Fibroblast of skin of back (primary cell): ENCODE measurements at regions not wholly inside any gene's neighbourhood (a gene's known extent, or its start where the extent isn't known, plus 50 kb on each side); places are given as distances from the start of the nearest gene placed in this dataset.
A peak's percentile ranks its signal among the peaks of the same experiment; 100 is the strongest.

Experiments used
- DNase-seq: peaks from one replicate; pipeline ENCODE4 v3.0.0-alpha.2; 2013

GRCh38 chr3:150127011-150127490, 156.4 kb upstream of the PFN2 start:
- no peak for DNase-seq

DNA sequence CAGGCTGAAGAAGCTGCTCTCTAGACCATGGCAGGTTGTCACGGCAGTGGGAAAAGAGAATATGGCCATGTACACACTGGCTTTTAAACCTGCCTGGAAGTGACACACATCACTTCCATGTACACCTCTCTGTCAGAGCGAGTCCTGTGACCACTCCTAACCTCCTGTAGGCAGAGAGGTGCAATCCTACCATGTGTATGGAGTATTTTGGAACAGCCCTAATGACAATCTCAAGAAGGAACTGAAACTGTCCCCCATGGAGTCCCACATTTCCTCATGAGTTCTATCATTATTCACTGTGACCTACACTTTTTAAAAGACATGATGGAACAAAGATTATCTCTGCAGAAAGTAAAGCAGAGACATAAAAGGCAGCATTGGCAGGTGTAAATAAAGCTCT, 153.4 kb upstream of the PFN2 start:
- DNase-seq, result no peak

- peak; percentile 38 for DNase-seq
Observed at GRCh38 chr3:150123249-150123648, 152.6 kb upstream of the PFN2 start.

DNA sequence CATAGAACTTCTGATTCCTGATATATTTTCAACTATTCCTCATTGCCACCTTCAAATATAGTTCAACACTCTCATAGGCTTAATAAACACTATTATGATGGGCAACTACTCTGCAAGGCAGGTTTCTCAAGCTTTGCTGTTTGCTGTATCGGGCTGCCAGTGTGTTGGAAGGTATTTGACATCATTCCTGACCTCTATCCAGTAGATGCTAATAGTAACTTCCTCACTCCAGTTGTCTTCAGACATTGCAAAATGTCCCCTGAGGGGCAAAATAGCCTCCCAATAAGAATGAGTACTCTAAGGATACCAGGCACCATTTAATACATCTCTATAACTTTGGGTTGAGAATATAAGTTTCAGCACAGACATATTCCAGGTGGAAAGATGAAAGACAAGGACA, 147.5 kb upstream of the PFN2 start:
- no peak for DNase-seq

DNA sequence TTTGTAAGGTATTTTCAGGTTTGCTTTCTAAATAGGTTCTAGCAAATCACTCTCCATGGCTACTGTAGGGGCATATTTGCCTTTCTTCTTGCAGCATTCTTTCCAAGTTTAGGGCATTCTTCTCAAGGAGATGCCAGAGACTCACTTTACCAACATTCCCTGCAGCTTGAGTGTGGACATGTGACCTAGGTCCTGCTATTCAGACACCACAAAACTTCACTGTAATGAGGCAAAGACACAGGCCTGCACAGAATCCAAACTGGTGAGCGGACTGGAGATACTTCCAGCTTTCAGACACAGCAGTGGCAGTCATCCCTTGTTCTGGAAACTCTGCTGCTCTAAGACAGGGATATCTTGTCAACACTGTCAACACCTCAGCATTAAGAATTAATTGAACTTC, 146.4 kb upstream of the PFN2 start:
- peak; percentile 30 for DNase-seq

DNA sequence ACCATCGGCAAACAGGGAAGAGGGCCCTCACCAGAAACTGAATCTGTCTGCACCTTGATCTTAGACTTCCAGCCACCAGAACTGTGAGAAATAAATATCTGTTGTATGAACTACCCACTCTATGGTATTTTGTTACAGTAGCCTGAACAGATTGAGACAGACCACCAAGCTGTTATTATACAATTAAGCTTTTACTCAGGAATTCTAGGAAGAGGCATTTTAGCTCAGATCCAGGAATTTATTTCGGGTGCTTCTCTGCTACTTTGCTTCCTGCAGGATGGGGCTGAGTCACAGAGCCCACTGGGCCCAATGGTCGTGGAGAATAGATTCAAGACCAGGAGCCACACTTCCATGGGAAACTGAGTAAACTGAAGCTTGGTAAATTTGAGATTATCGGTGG, 145.5 kb upstream of the PFN2 start:
- DNase-seq, result peak; percentile 16

DNA sequence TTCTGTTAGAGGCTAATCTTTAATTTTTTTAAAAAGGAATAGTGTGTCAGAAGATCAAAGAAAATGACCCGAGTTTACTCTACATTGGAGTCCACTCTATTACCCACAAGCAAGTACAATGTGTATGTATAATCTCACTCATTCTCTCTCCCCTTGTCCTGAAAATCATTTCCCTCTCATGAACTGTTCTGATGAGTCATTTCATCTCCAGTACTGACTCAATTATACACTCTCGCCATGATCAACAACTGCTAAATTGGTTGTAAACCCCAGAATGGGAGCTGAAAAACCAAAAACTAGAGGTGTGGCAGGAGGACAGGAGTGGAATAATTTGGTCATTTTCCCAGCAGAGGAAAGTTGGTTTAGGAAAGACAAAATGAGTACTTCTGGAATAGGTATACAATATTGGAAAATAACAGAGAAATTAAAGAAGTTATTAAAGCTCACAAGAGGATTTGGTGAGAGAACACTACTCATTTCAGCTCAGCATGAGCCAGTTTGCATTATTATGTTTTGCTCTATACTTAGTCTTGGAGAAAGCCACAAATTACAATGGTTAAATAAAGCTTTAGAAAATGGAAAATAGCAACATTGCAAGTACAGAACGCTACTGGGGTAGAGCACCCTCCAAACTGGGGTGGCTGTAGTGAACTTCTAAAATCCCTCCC, 144.3 kb upstream of the PFN2 start:
- DNase-seq, result peak; percentile 66

DNA sequence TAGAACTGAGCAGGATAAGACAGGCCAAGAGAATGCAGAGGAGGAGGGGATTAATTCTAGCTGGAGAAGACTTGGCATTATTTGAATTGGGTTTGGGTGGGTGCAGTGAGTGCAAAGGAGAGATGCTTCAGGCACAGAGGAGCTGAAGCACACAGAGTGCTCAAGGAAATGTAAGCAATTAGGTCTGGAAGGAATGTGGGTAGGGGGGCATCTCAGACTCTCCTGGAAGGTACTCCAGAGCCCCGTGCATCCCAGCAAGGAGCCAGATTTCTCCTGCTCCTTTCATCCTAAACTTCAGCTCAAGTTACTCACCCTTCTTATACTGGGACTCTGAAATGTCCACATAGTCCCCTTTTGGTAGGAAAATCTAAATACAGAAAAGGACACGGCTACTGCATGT, 143.6 kb upstream of the PFN2 start:
- no peak for DNase-seq

- no peak for DNase-seq
Observed at GRCh38 chr3:150110097-150110496, 139.4 kb upstream of the PFN2 start.

- DNase-seq, result peak; percentile 42
Observed at GRCh38 chr3:150107429-150108175, 136.9 kb upstream of the PFN2 start.

DNA sequence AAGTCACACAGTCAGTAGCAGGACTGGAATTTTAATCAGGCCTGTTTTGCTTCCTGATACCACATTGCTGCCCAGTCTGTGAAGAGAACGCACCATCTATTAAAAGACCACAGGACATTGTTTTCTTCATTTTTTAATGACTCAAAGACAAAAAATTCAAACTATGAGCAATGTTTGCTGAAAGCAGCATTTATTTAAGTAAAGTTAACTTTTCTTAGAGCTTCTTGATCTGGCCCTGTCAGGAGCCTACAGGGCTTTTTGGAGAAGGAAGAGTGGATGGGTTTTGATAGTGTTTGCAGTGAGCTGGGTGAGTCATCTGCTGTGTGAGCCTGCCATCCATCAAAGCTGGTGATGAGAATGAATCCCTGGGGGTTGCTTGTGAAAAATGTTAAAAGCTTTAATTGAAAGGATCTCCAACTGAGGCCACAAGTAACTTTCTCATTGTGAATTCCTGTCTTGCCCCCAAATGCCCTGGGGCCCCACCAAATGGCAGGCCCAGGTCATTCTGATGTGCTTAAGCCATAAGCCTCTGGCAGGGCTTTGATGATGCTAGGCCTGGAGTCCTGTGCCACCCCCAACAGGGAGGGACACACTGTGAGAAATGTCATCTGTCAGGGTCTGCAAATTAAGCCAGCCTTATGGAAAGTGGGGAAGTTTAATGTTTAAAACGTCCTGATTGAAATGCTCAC, 136.2 kb upstream of the PFN2 start:
- DNase-seq, result peak; percentile 99

- DNase-seq, result peak; percentile 87
Observed at GRCh38 chr3:150105886-150106612, 135.4 kb upstream of the PFN2 start.

- no peak for DNase-seq
Observed at GRCh38 chr3:150105025-150105424, 134.3 kb upstream of the PFN2 start.

- DNase-seq, result no peak
Observed at GRCh38 chr3:150104564-150104963, 133.9 kb upstream of the PFN2 start.

GRCh38 chr3:150101016-150101415, 130.3 kb upstream of the PFN2 start:
- DNase-seq, result no peak

DNA sequence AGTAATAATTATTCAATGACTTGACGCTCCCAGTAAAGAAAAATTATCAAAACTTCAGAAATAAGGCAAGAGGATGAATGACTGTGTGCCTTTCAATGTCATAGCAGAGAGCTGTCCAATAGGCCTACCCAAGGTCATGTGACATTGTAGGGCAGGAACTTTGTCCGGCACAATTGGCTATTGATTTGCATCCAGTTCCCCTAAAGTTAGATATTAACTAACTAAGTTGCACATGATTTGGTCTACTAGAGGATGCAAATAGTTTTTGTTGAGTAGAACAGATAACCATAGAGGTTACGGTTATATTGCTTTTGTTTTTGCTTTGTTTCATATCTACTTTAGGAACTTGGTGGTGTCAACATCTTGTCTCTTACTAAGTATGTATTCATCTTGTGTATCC, 127.9 kb upstream of the PFN2 start:
- no peak for DNase-seq

GRCh38 chr3:150097588-150097890, 126.8 kb upstream of the PFN2 start:
- DNase-seq, result peak; percentile 82

DNA sequence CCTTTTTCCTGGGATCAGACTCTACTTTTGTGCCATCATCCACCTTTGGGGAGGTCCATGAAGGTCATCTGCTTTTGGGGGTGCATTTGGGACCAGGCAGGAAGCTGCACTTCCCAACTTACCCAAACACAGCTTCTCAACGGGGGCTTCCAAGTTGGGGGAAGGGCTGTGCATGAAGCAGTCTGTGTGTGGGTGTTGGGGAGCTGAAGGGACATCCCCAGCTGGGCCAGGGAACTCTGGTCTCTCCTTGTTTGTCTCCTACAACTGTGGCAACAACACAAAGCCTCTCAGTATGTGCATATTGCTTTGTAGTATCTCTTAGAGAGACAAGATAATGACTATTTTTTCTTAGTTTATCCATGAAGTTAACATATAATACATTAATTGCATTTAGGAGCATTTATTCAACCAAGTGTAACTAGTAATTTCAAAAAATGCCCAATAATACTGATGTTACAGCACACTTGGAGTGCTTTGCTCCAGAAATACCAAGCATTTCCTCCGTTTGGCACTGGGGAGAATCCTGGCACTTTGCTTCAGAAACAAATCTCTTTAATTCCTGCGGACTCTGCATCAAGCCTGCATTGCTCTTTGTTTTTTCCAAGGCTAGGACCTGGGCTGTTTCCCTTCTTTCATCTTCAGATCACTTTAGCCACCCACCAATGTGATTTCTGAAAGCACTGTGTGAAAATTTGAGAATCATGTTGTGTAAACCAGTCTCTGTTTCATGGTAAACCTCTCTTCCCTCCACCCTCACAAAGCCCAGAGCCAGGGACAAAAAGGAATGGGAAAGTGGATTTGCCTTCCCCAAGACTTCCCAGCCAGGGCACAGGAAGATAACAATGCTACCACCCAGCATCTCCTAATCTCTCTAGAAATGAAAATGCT, 126.2 kb upstream of the PFN2 start:
- no peak for DNase-seq

- peak; percentile 57 for DNase-seq
Observed at GRCh38 chr3:150094150-150094933, 123.6 kb upstream of the PFN2 start.

GRCh38 chr3:150091626-150092025, 120.9 kb upstream of the PFN2 start:
- no peak for DNase-seq

DNA sequence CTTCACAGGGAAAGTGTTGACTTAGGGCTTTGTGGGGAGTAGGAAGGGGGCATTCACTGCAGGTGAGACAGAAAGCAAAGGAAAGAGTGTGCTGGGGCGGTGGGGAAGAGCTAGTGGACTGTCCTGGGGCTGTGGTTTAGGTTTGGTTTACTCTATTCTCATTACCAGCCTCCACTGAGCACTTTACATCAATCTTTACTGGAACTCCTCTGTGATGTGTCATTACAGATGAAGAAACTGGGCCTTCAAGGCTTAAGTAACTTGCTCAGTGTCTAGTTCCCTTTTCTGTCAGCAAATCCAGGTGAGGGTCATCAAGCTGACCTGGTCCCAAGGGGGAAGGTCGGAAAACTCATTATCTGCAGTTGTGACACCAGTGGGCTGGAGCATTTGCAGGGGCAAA, 120.2 kb upstream of the PFN2 start:
- no peak for DNase-seq
